Endothelial cell of umbilical vein (primary cell): ENCODE measurements at regions not wholly inside any gene's neighbourhood (a gene's known extent, or its start where the extent isn't known, plus 50 kb on each side); places are given as distances from the start of the nearest gene placed in this dataset.

Experiments
- BruUV-seq: library from RNA; stranded (reverse); fragments of 400-500 nt; replicated peaks from 2 replicates; lab custom pipeline; 2021; lab: Mats Ljungman, UMichigan
- CTCF ChIA-PET: fragments of 300-600, 350-600 bp; sonication (Branson Sonifier 250); formaldehyde crosslinking; loops from one replicate; lab custom pipeline; 2021; ENCODE audit warnings: antibody characterized with exemption, inconsistent platforms; lab: Charles Lee
- POLR2A ChIA-PET: fragments of 300-600, 350-600 bp; sonication (Branson Sonifier 250); formaldehyde crosslinking; loops from one replicate; lab custom pipeline; 2021; ENCODE audit warnings: antibody characterized with exemption, inconsistent platforms; lab: Charles Lee
- DNase-seq: peaks from one replicate; pipeline ENCODE4 v3.0.0-alpha.2; 2011; ENCODE audit warnings: low read depth, low spot score
- FAIRE-seq: peaks from 2 replicates; lab custom pipeline; 2011; peaks lifted over from hg19 to GRCh38; lab: Jason Lieb, UNC
- H2AFZ ChIP-seq: 2 replicates; pipeline ENCODE4 v1.6.0; 2012; ENCODE audit warnings: low read depth, low read length, control low read depth, inconsistent platforms
- H3K27ac ChIP-seq: 2 replicates; pipeline ENCODE4 v1.5.1; 2011; ENCODE audit warnings: low read depth, mild to moderate bottlenecking, control low read depth, low read length, moderate library complexity; ENCODE audit not compliant: insufficient read depth
- H3K27me3 ChIP-seq, 2 experiments: 2 replicates each; pipeline versions ENCODE4 v1.6.0 to v1.6.1; 2011; ENCODE audit warnings: low read length in 2 of 2, mixed read lengths in 1 of 2; ENCODE audit not compliant: control insufficient read depth in 2 of 2, insufficient read depth in 2 of 2
- H3K36me3 ChIP-seq, 2 experiments: 2 replicates in 1 of 2; 3 replicates in 1 of 2; pipeline ENCODE4 v1.5.1; 2011; ENCODE audit warnings: low read length in 2 of 2, mild to moderate bottlenecking in 1 of 2, moderate library complexity in 1 of 2; ENCODE audit not compliant: control insufficient read depth in 2 of 2, insufficient read depth in 2 of 2; ENCODE audit errors: extremely low read depth in 1 of 2
- H3K4me1 ChIP-seq: 3 replicates; pipeline ENCODE4 v1.5.1; 2011; ENCODE audit warnings: mild to moderate bottlenecking, low read length; ENCODE audit not compliant: control insufficient read depth, insufficient read depth; ENCODE audit errors: extremely low read depth
- H3K4me2 ChIP-seq: 2 replicates; pipeline ENCODE4 v1.6.1; 2011; ENCODE audit warnings: low read length, control low read depth, mixed read lengths; ENCODE audit not compliant: insufficient read depth
- H3K4me3 ChIP-seq, 3 experiments: fragments of 200-600 bp in 1 of 3; sonication (generic), shearing (Covaris generic) in 1 of 3; replicated peaks in 1 of 3; 2 replicates each; pipeline ENCODE4 v1.5.1; 2011 to 2016; ENCODE audit warnings: control low read depth in 3 of 3, low read length in 3 of 3, mild to moderate bottlenecking in 2 of 3, inconsistent platforms in 1 of 3, low read depth in 1 of 3, moderate library complexity in 1 of 3; ENCODE audit not compliant: insufficient read depth in 1 of 3
- H3K79me2 ChIP-seq: 2 replicates; pipeline ENCODE4 v1.6.0; 2012; ENCODE audit warnings: low read length, inconsistent platforms; ENCODE audit not compliant: control insufficient read depth, insufficient read depth
- H3K9ac ChIP-seq: replicated peaks from 2 replicates; pipeline ENCODE3; 2011; ENCODE audit warnings: low read length, control low read depth; ENCODE audit not compliant: insufficient read depth; ENCODE audit errors: extremely low read depth
- H3K9me1 ChIP-seq: replicated peaks from 3 replicates; pipeline ENCODE4 v1.6.0; 2011; ENCODE audit warnings: mild to moderate bottlenecking, low read length; ENCODE audit not compliant: control insufficient read depth, insufficient read depth; ENCODE audit errors: extremely low read depth
- H3K9me3 ChIP-seq: replicated peaks from 2 replicates; pipeline ENCODE4 v1.5.1; 2012; ENCODE audit warnings: low read length, inconsistent platforms; ENCODE audit not compliant: control insufficient read depth, insufficient read depth
- H4K20me1 ChIP-seq: replicated peaks from 2 replicates; pipeline ENCODE3; 2011; ENCODE audit warnings: mild to moderate bottlenecking, low read length; ENCODE audit not compliant: control insufficient read depth, insufficient read depth; ENCODE audit errors: extremely low read depth
- EZH2 ChIP-seq: IDR thresholded peaks from 2 replicates; pipeline ENCODE4 v1.6.1; 2012; ENCODE audit warnings: borderline replicate concordance, low read depth, mild to moderate bottlenecking, moderate library complexity, low read length, inconsistent platforms; ENCODE audit not compliant: severe bottlenecking
- FOS ChIP-seq: IDR thresholded peaks from 2 replicates; pipeline ENCODE4 v1.6.1; 2011; ENCODE audit warnings: mild to moderate bottlenecking, low read length, moderate library complexity, borderline replicate concordance; ENCODE audit not compliant: insufficient read depth
- GATA2 ChIP-seq: IDR thresholded peaks from 2 replicates; pipeline ENCODE4 v1.7.0; 2011; ENCODE audit warnings: low read depth, mild to moderate bottlenecking, moderate library complexity, mixed read lengths, low read length; ENCODE audit not compliant: insufficient read length, insufficient read depth
- JUN ChIP-seq: IDR thresholded peaks from 2 replicates; pipeline ENCODE4 v1.6.1; 2011; ENCODE audit warnings: borderline replicate concordance, low read depth; ENCODE audit not compliant: insufficient read length, insufficient read depth
- MAX ChIP-seq: IDR thresholded peaks from 2 replicates; pipeline ENCODE4 v1.6.1; 2011; ENCODE audit not compliant: insufficient read depth, insufficient read length
- MYC ChIP-seq: IDR thresholded peaks from one replicate; pipeline ENCODE4 v1.6.1; 2011; ENCODE audit warnings: mild to moderate bottlenecking, low read depth, low read length
- POLR2A ChIP-seq: IDR thresholded peaks from 2 replicates; pipeline ENCODE4 v1.6.1; 2012; ENCODE audit warnings: low read depth, mild to moderate bottlenecking, control low read depth, low read length
- POLR2AphosphoS5 ChIP-seq: IDR thresholded peaks from 2 replicates; pipeline ENCODE4 v1.6.1; 2012; ENCODE audit warnings: low read depth, mild to moderate bottlenecking, control low read depth, low read length, moderate library complexity; ENCODE audit not compliant: insufficient read depth
- dilution Hi-C: fragments of 300-500 bp; cut with MboI; formaldehyde crosslinking; loops from one replicate; pipeline ENCODE4 v1.15.0; 2019; ENCODE audit warnings: low sequenced_read_pairs; ENCODE audit not compliant: extremely low pct_ligation_motif_present
- intact Hi-C: fragments of 100-400 bp; cut with micrococcal nuclease; formaldehyde crosslinking; loops from one replicate; pipeline ENCODE4 v1.10.0; 2022
- TF ChIP-seq, protein P1 (sequence below), 2 donors: IDR thresholded peaks; 1 replicate in 1 of 2; 2 replicates in 1 of 2; pipeline ENCODE4 v1.5.1; 2011; ENCODE audit warnings: low read length in 2 of 2, mild to moderate bottlenecking in 2 of 2, moderate library complexity in 2 of 2, control low read depth in 1 of 2, inconsistent platforms in 1 of 2, low read depth in 1 of 2; ENCODE audit not compliant: insufficient read depth in 1 of 2; ENCODE audit errors: extremely low read depth in 1 of 2

GRCh38 chrX:16347968-16348670 is 180.8 kb downstream of the MAGEB17 start:
- TF ChIP-seq FOS (no peak), MAX (no peak), EZH2 (no peak), POLR2AphosphoS5 (no peak), GATA2 (no peak), MYC (no peak), POLR2A (no peak), JUN (no peak)
- TF ChIP-seq, protein P1, sequence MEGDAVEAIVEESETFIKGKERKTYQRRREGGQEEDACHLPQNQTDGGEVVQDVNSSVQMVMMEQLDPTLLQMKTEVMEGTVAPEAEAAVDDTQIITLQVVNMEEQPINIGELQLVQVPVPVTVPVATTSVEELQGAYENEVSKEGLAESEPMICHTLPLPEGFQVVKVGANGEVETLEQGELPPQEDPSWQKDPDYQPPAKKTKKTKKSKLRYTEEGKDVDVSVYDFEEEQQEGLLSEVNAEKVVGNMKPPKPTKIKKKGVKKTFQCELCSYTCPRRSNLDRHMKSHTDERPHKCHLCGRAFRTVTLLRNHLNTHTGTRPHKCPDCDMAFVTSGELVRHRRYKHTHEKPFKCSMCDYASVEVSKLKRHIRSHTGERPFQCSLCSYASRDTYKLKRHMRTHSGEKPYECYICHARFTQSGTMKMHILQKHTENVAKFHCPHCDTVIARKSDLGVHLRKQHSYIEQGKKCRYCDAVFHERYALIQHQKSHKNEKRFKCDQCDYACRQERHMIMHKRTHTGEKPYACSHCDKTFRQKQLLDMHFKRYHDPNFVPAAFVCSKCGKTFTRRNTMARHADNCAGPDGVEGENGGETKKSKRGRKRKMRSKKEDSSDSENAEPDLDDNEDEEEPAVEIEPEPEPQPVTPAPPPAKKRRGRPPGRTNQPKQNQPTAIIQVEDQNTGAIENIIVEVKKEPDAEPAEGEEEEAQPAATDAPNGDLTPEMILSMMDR (IDR thresholded peaks at IDR 0.05; ENCODE audit: extremely low read depth in 1 of 2, insufficient read depth in 1 of 2, low read depth in 1 of 2, low read length in 2 of 2): no peak
- no peak overlapping the region for H3K4me3 ChIP-seq
- H4K20me1 ChIP-seq: no peaks in the 10 kb centered on the region
- ChIA-PET CTCF (no interaction called here), POLR2A (no interaction called here)
- H3K4me2 ChIP-seq: no peak overlapping the region
- intact Hi-C loops: no loop called here
- H3K4me1 ChIP-seq: no peaks in the 10 kb centered on the region
- BruUV-seq: no TSS peak
- dilution Hi-C loops: no loop called here
- no peak for FAIRE-seq
- H3K9me1 ChIP-seq: no peaks in the 10 kb centered on the region
- no peak for DNase-seq
- H3K9me3 ChIP-seq: no peaks in the 10 kb centered on the region
- no peak overlapping the region for H2AFZ ChIP-seq
- no peak overlapping the region for H3K27ac ChIP-seq
- no peaks in the 10 kb centered on the region for H3K36me3 ChIP-seq
- H3K9ac ChIP-seq: no peak overlapping the region
- no peaks in the 10 kb centered on the region for H3K79me2 ChIP-seq
- H3K27me3 ChIP-seq: no peaks in the 10 kb centered on the region
